ENCODE measurements at regions not wholly inside any gene's neighbourhood (a gene's known extent, or its start where the extent isn't known, plus 50 kb on each side); places are given as distances from the start of the nearest gene placed in this dataset.

DNA sequence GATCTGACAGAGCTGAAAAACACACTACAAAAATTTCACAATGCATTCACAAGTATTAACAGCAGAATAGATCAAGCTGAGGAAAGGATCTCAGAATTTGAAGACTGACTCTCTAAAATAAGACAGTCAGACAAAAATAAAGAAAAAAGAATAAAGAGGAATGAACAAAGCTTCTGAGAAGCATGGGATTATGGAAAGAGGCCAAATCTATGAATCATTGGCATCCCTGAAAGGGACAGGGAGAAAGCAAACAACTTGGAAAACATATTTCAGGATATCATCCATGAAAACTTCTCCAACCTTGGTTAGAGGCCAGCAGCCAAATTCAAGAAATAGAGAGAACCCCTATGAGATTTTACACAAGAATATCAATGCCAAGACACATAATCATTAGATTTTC lies 804.8 kb upstream of the IGFBP3 start:
- Mint-ChIP-seq H3K27me3 (no peaks in the 10 kb centered on the region), H3K27ac (no peak overlapping the region), H3K4me3 (no peak overlapping the region), H3K36me3 (ENCODE audit: low read depth) (no peaks in the 10 kb centered on the region), H3K9me3 (peaks cover 9% of the 10 kb centered on the region), H3K4me1 (ENCODE audit: low read depth) (no peaks in the 10 kb centered on the region)
- Histone ChIP-seq H3K27me3 (ENCODE audit: control insufficient read depth in 1 of 2, insufficient read depth in 2 of 2, low read length in 2 of 2) (no peaks in the 10 kb centered on the region), H3K27ac (ENCODE audit: low read depth in 1 of 2, low read length in 2 of 2) (no peak overlapping the region), H3K4me1 (ENCODE audit: insufficient read depth, low read length) (no peaks in the 10 kb centered on the region), H3K4me3 (ENCODE audit: low read length) (no peak overlapping the region), H3K36me3 (ENCODE audit: insufficient read depth, low read length) (no peaks in the 10 kb centered on the region), H3K9me3 (ENCODE audit: control insufficient read depth in 1 of 2, insufficient read depth in 1 of 2, low read length in 2 of 2) (peaks cover 0 to 22% of the 10 kb centered on the region in 2 experiments)
- POLR2A ChIA-PET = no interaction called here
- no peak for TF ChIP-seq CTCF (IDR thresholded peaks at IDR 0.05)
- intact Hi-C loops (cut with DNase I, micrococcal nuclease) = no loop called here
- CTCF ChIA-PET = no interaction called here
- ATAC-seq (ENCODE audit: poor library complexity) (no peak), DNase-seq (no peak)

- no peak overlapping the region for H3K27ac ChIP-seq (ENCODE audit: low read depth in 1 of 2, low read length in 2 of 2)
- H3K4me3 ChIP-seq (ENCODE audit: low read length) = no peak overlapping the region
- DNase-seq (no peak), ATAC-seq (ENCODE audit: poor library complexity) (no peak)
- Mint-ChIP-seq H3K9me3 (peaks cover 9% of the 10 kb centered on the region), H3K36me3 (ENCODE audit: low read depth) (no peaks in the 10 kb centered on the region), H3K27me3 (no peaks in the 10 kb centered on the region), H3K4me3 (no peak overlapping the region), H3K27ac (no peak overlapping the region), H3K4me1 (ENCODE audit: low read depth) (no peaks in the 10 kb centered on the region)
- no peak for TF ChIP-seq CTCF (IDR thresholded peaks at IDR 0.05)
- intact Hi-C loops (cut with DNase I, micrococcal nuclease) = no loop called here
- H3K36me3 ChIP-seq (ENCODE audit: insufficient read depth, low read length) = no peaks in the 10 kb centered on the region
- no peaks in the 10 kb centered on the region for H3K27me3 ChIP-seq (ENCODE audit: control insufficient read depth in 1 of 2, insufficient read depth in 2 of 2, low read length in 2 of 2)
- POLR2A ChIA-PET = no interaction called here
- CTCF ChIA-PET = no interaction called here
- H3K9me3 ChIP-seq (ENCODE audit: control insufficient read depth in 1 of 2, insufficient read depth in 1 of 2, low read length in 2 of 2) = peaks cover 0 to 21% of the 10 kb centered on the region in 2 experiments
- H3K4me1 ChIP-seq (ENCODE audit: insufficient read depth, low read length) = no peaks in the 10 kb centered on the region
Measured at GRCh38 chr7:46725136-46725535, 804.1 kb upstream of the IGFBP3 start.

- H3K4me3 Mint-ChIP-seq = no peak overlapping the region
- ChIA-PET CTCF (no interaction called here), POLR2A (no interaction called here)
- no peaks in the 10 kb centered on the region for H3K36me3 Mint-ChIP-seq (ENCODE audit: low read depth)
- peaks cover 9% of the 10 kb centered on the region for H3K9me3 Mint-ChIP-seq
- ATAC-seq (ENCODE audit: poor library complexity) (no peak), DNase-seq (no peak)
- H3K27ac Mint-ChIP-seq = no peak overlapping the region
- Histone ChIP-seq H3K4me1 (ENCODE audit: insufficient read depth, low read length) (no peaks in the 10 kb centered on the region), H3K27me3 (ENCODE audit: control insufficient read depth in 1 of 2, insufficient read depth in 2 of 2, low read length in 2 of 2) (no peaks in the 10 kb centered on the region), H3K27ac (ENCODE audit: low read depth in 1 of 2, low read length in 2 of 2) (no peak overlapping the region), H3K9me3 (ENCODE audit: control insufficient read depth in 1 of 2, insufficient read depth in 1 of 2, low read length in 2 of 2) (peaks cover 0 to 18% of the 10 kb centered on the region in 2 experiments), H3K4me3 (ENCODE audit: low read length) (no peak overlapping the region), H3K36me3 (ENCODE audit: insufficient read depth, low read length) (no peaks in the 10 kb centered on the region)
- intact Hi-C loops (cut with DNase I, micrococcal nuclease) = no loop called here
- no peaks in the 10 kb centered on the region for H3K27me3 Mint-ChIP-seq
- H3K4me1 Mint-ChIP-seq (ENCODE audit: low read depth) = no peaks in the 10 kb centered on the region
- no peak for TF ChIP-seq CTCF (IDR thresholded peaks at IDR 0.05)
Measured at GRCh38 chr7:46723742-46724141, 802.7 kb upstream of the IGFBP3 start.

Data from CD4-positive, alpha-beta T cell (primary cell).